ENCODE measurements at regions not wholly inside any gene's neighbourhood (a gene's known extent, or its start where the extent isn't known, plus 50 kb on each side); places are given as distances from the start of the nearest gene placed in this dataset.

GRCh38 chr11:23573429-23573828 lies 713.2 kb upstream of the CCDC179 start:
- H3K4me3 ChIP-seq (ENCODE audit: low read depth, low read length): no peak overlapping the region
- TF ChIP-seq CTCF (IDR thresholded peaks at IDR 0.05; ENCODE audit: insufficient read depth, low read depth, low read length, missing control alignments): no peak
- no peak for DNase-seq (ENCODE audit: low read depth)

DNA sequence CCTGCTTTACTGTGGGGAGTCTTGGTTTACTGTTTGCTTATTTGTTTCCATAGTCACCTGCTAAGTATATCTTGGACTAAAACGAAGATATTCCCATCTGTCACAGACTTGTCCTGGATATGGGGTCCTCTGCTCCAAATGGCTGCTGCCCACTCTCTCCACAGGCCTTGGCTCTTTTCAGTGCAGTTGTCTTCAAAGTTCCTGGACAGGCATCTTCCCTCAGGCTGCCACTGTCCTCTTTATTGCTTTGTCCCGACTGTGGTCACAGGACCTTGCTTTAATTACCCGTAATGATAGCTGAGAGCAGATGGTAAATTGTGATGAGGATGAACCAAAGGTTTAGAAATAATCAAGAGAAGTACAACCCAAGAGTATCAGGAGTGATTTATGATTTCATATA lies 713.9 kb upstream of the CCDC179 start:
- DNase-seq (ENCODE audit: low read depth): no peak
- TF ChIP-seq CTCF (IDR thresholded peaks at IDR 0.05; ENCODE audit: insufficient read depth, low read depth, low read length, missing control alignments): no peak
- H3K4me3 ChIP-seq (ENCODE audit: low read depth, low read length): no peak overlapping the region

- DNase-seq (ENCODE audit: low read depth): no peak
- H3K4me3 ChIP-seq (ENCODE audit: low read depth, low read length): no peak overlapping the region
- TF ChIP-seq CTCF (IDR thresholded peaks at IDR 0.05; ENCODE audit: insufficient read depth, low read depth, low read length, missing control alignments): no peak
Observed at GRCh38 chr11:23577296-23577695, 717.0 kb upstream of the CCDC179 start.

- no peak overlapping the region for H3K4me3 ChIP-seq (ENCODE audit: low read depth, low read length)
- DNase-seq (ENCODE audit: low read depth): no peak
Observed at GRCh38 chr11:23585416-23586104, 725.3 kb upstream of the CCDC179 start.

GRCh38 chr11:23586173-23586572 lies 725.9 kb upstream of the CCDC179 start:
- no peak overlapping the region for H3K4me3 ChIP-seq (ENCODE audit: low read depth, low read length)
- DNase-seq (ENCODE audit: low read depth): no peak
- TF ChIP-seq CTCF (IDR thresholded peaks at IDR 0.05; ENCODE audit: insufficient read depth, low read depth, low read length, missing control alignments): no peak

More at GRCh38 chr11:23585416-23586104, 725.3 kb upstream of the CCDC179 start:
- no peak for TF ChIP-seq CTCF (IDR thresholded peaks at IDR 0.05; ENCODE audit: insufficient read depth, low read depth, low read length, missing control alignments)

DNA sequence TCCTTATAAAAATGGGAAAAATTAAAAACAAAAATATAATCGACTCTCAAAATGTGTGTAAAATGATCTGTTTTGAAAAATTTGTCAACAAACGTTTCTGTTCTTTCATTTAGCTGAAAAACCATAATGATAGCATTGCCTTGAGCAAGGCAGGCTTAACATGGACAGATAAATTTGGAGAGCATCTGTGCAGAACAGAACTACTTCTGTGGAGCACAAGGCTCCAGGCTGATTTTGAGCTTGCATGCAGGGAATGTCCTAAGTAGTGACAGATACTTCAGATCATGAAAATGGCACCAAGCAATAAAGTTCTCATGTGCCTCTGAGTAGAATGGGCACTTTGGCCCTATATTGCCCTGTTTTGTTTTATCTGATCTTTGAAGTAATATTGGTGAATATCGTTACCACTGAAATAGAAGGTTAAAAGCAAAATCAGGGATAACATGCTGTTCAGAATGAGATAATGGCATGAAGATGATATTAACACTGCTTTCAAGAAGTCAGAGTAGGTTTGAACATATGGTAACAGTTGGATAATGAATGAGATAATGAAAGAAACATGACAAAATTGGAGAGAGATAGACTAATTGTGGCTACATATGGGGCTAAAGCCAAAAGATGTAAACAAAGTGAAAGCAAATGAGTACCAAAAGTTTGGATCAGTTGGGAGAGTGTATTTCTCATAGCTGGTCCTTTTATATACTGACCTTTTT lies 730.5 kb upstream of the CCDC179 start:
- H3K4me3 ChIP-seq (ENCODE audit: low read depth, low read length): no peak overlapping the region
- no peak for TF ChIP-seq CTCF (IDR thresholded peaks at IDR 0.05; ENCODE audit: insufficient read depth, low read depth, low read length, missing control alignments)
- no peak for DNase-seq (ENCODE audit: low read depth)

Data from GM12865 (cell line).